HCT116 (cell line): ENCODE measurements at regions not wholly inside any gene's neighbourhood (a gene's known extent, or its start where the extent isn't known, plus 50 kb on each side); places are given as distances from the start of the nearest gene placed in this dataset.

ENCODE experiments used
- ATAC-seq: fragments of 200-7000 bp; cut with Tn5 transposase; 2 replicates; pipeline ENCODE4 v1.9.1; 2020; ENCODE audit warnings: mild to moderate bottlenecking, moderate library complexity
- BruUV-seq: library from RNA; stranded (reverse); fragments of 400-500 nt; replicated peaks from 2 replicates; lab custom pipeline; 2021; lab: Mats Ljungman, UMichigan
- CTCF ChIA-PET: fragments of 300-600 bp; sonication (Branson Sonifier 250); formaldehyde crosslinking; loops from one replicate; lab custom pipeline; 2021; ENCODE audit warnings: antibody characterized with exemption; lab: Charles Lee
- POLR2A ChIA-PET: fragments of 300-600, 350-600 bp; sonication (Branson Sonifier 250); formaldehyde crosslinking; loops from one replicate; lab custom pipeline; 2021; ENCODE audit warnings: antibody characterized with exemption; lab: Charles Lee
- RAD21 ChIA-PET, 2 experiments: fragments of 300-600 bp; sonication (Branson Sonifier 250); formaldehyde crosslinking; loops; one replicate each; lab custom pipeline; 2023; ENCODE audit warnings: low total read pairs in 2 of 2; ENCODE audit not compliant: uncharacterized antibody in 2 of 2, unreplicated experiment in 2 of 2, low non-redundant PET in 1 of 2; lab: Charles Lee
- DNase-seq: peaks from one replicate; pipeline ENCODE4 v3.0.0-alpha.2; 2010; ENCODE audit warnings: low read depth, low spot score
- H2AFZ ChIP-seq: fragments of 200-600 bp; shearing (Covaris generic), sonication (generic); 2 replicates; pipeline ENCODE4 v1.6.1; 2017; ENCODE audit warnings: low read depth, mixed run types, mixed read lengths, antibody characterized with exemption, low read length; ENCODE audit not compliant: poor library complexity, severe bottlenecking
- H3K27ac ChIP-seq: 2 replicates; pipeline ENCODE4 v1.5.1; 2012; ENCODE audit warnings: low read depth, low read length
- H3K27me3 ChIP-seq: fragments of 200-600 bp; sonication (generic); 2 replicates; pipeline ENCODE4 v1.6.1; 2016; ENCODE audit warnings: mixed run types, low read length, mixed read lengths; ENCODE audit not compliant: insufficient read depth
- H3K36me3 ChIP-seq, 2 experiments: fragments of 200-500 bp in 1 of 2; fragments of 200-600 bp in 1 of 2; sonication (Bioruptor generic) in 1 of 2; sonication (generic) in 1 of 2; 2 replicates each; pipeline versions ENCODE4 v1.5.1 to v1.6.1; 2014 to 2016; ENCODE audit warnings: low read length in 2 of 2, inconsistent platforms in 1 of 2, mixed read lengths in 1 of 2, mixed run types in 1 of 2; ENCODE audit not compliant: insufficient read depth in 2 of 2, control insufficient read depth in 1 of 2
- H3K4me1 ChIP-seq, 2 experiments: fragments of 200-600 bp in 1 of 2; sonication (generic) in 1 of 2; 2 replicates each; pipeline versions ENCODE4 v1.5.1 to v1.6.1; 2012 to 2017; ENCODE audit warnings: low read length in 2 of 2, inconsistent platforms in 1 of 2, mild to moderate bottlenecking in 1 of 2, mixed read lengths in 1 of 2, mixed run types in 1 of 2, moderate library complexity in 1 of 2; ENCODE audit not compliant: insufficient read depth in 2 of 2, control insufficient read depth in 1 of 2
- H3K4me2 ChIP-seq: fragments of 200-600 bp; sonication (generic); 2 replicates; pipeline ENCODE4 v1.6.1; 2017; ENCODE audit warnings: mixed run types, low read length, mixed read lengths
- H3K4me3 ChIP-seq, 2 experiments: fragments of 200-600 bp in 1 of 2; sonication (generic) in 1 of 2; replicated peaks in 1 of 2; 2 replicates each; pipeline ENCODE4 v1.5.1; 2011 to 2016; ENCODE audit warnings: low read length in 2 of 2, control low read depth in 1 of 2, low read depth in 1 of 2, mild to moderate bottlenecking in 1 of 2, mixed read lengths in 1 of 2, mixed run types in 1 of 2
- H3K79me2 ChIP-seq: fragments of 200-600 bp; sonication (generic); 2 replicates; pipeline ENCODE4 v1.6.1; 2017; ENCODE audit warnings: mild to moderate bottlenecking, mixed run types, low read length, moderate library complexity, mixed read lengths; ENCODE audit not compliant: insufficient read depth
- H3K9ac ChIP-seq: fragments of 200-600 bp; sonication (generic); 2 replicates; pipeline ENCODE4 v1.6.1; 2016; ENCODE audit warnings: low read length, mixed read lengths
- H3K9me2 ChIP-seq: fragments of 200-600 bp; sonication (generic), shearing (Covaris generic); 2 replicates; pipeline ENCODE4 v1.6.1; 2017; ENCODE audit warnings: mixed run types, mild to moderate bottlenecking, moderate library complexity; ENCODE audit not compliant: insufficient read depth
- H3K9me3 ChIP-seq, 2 experiments: fragments of 200-500 bp in 1 of 2; fragments of 200-600 bp in 1 of 2; sonication (Bioruptor generic) in 1 of 2; sonication (generic) in 1 of 2; 2 replicates each; pipeline ENCODE4 v1.6.1; 2014 to 2017; ENCODE audit warnings: low read length in 2 of 2, mixed read lengths in 2 of 2, inconsistent platforms in 1 of 2, low read depth in 1 of 2, mild to moderate bottlenecking in 1 of 2, mixed run types in 1 of 2, moderate library complexity in 1 of 2; ENCODE audit not compliant: control insufficient read depth in 1 of 2, insufficient read depth in 1 of 2
- H4K20me1 ChIP-seq: fragments of 200-600 bp; sonication (generic), shearing (Covaris generic); 2 replicates; pipeline ENCODE4 v1.6.1; 2017; ENCODE audit warnings: mixed run types, mild to moderate bottlenecking, moderate library complexity; ENCODE audit not compliant: insufficient read depth
- ATF3 ChIP-seq: IDR thresholded peaks from 2 replicates; pipeline ENCODE4 v1.6.1; 2012
- CBX3 ChIP-seq: IDR thresholded peaks from 2 replicates; pipeline ENCODE4 v1.6.1; 2012; ENCODE audit warnings: low read depth
- EZH2phosphoT487 ChIP-seq: fragments of 200-600 bp; IDR thresholded peaks from 2 replicates; pipeline ENCODE4 v1.6.1; 2018; ENCODE audit warnings: antibody characterized with exemption, borderline replicate concordance
- JUND ChIP-seq: IDR thresholded peaks from 2 replicates; pipeline ENCODE4 v1.6.1; 2012
- RAD21 ChIP-seq: IDR thresholded peaks from 2 replicates; pipeline ENCODE4 v1.6.1; 2012; ENCODE audit warnings: low read depth, mild to moderate bottlenecking
- ZNF274 ChIP-seq: fragments of 200-500 bp; sonication (Bioruptor generic); IDR thresholded peaks from 2 replicates; pipeline ENCODE4 v1.6.1; 2014; ENCODE audit warnings: mild to moderate bottlenecking, low read depth, low read length, inconsistent platforms
- intact Hi-C: fragments of 100-400 bp; cut with micrococcal nuclease; formaldehyde crosslinking; loops from 2 replicates; pipeline ENCODE4 v1.10.0; 2022

- ChIA-PET RAD21 (no interaction called here), CTCF (interaction anchor here (0.8 kb wide), 1 partner anchor 73 kb away, joined by 3 read pairs; no protein-coding TSS in a partner anchor), POLR2A (no interaction called here)
- H3K4me3 ChIP-seq = no peak overlapping the region
- no peak overlapping the region for H3K9ac ChIP-seq
- intact Hi-C loops = no loop called here
- peaks cover 7 to 17% of the 10 kb centered on the region in 2 experiments for H3K4me1 ChIP-seq
- H2AFZ ChIP-seq = no peak overlapping the region
- no TSS peak for BruUV-seq
- DNase-seq = no peak
- H3K9me3 ChIP-seq = peaks cover 8 to 9% of the 10 kb centered on the region in 2 experiments; a peak in 2 of 4 replicates
- H3K79me2 ChIP-seq = no peaks in the 10 kb centered on the region
- no peak overlapping the region for H3K4me2 ChIP-seq
- no peaks in the 10 kb centered on the region for H4K20me1 ChIP-seq
- H3K27ac ChIP-seq = no peak overlapping the region
- H3K36me3 ChIP-seq = no peaks in the 10 kb centered on the region
- H3K27me3 ChIP-seq = no peaks in the 10 kb centered on the region
- H3K9me2 ChIP-seq = no peaks in the 10 kb centered on the region
- no peak for ATAC-seq
- TF ChIP-seq EZH2phosphoT487 (no peak), CBX3 (no peak), ZNF274 (no peak), JUND (no peak)
Measured at GRCh38 chr16:87150262-87150661, 166.9 kb downstream of the C16orf95 start.

DNA sequence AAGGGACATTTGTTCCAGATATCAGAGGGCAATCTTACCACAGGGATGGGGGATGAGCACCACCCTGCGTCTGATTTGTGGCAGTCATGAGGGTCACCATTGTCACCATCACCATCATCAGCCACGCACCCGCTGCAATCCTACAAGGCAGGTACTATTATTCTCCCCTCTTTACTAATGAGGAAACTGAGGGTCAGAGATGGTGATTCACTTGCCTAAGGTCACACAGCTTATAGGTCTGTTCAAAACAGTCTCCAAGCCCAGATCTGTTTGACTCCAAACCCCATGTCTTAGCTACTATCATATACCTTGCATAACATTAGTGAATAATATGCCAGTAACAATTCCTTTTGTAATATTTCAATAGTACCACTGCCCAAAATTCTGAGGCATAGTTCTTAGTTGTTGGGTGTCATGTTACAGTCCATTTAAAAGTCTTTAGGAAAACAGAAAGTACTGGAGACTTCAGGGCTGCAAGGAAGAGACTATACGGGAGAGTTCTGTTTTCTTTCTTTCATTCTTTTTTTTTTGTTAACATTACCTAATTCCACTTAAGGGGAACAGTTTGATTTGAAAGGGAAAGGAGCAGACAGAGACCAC lies 166.4 kb downstream of the C16orf95 start:
- POLR2A ChIA-PET = no interaction called here
- Histone ChIP-seq H3K27me3 (no peaks in the 10 kb centered on the region), H3K9me3 (peaks cover 8 to 9% of the 10 kb centered on the region in 2 experiments; a peak in 2 of 4 replicates), H3K36me3 (no peaks in the 10 kb centered on the region), H3K4me1 (peaks cover 3 to 12% of the 10 kb centered on the region in 2 experiments), H3K79me2 (no peaks in the 10 kb centered on the region), H3K4me2 (no peak overlapping the region), H3K9ac (no peak overlapping the region), H4K20me1 (no peaks in the 10 kb centered on the region), H3K4me3 (no peak overlapping the region), H3K9me2 (no peaks in the 10 kb centered on the region), H3K27ac (no peak overlapping the region), H2AFZ (no peak overlapping the region)
- intact Hi-C loops = no loop called here
- no TSS peak for BruUV-seq
- CTCF ChIA-PET = interaction anchor here (0.8 kb wide), 1 partner anchor 74 kb away, joined by 3 read pairs; no protein-coding TSS in a partner anchor
- no peak for ATAC-seq
- DNase-seq = no peak
- RAD21 ChIA-PET = no interaction called here
- TF ChIP-seq RAD21 (no peak), ATF3 (no peak), ZNF274 (no peak)
